DOHH2 (cell line): ENCODE measurements at regions not wholly inside any gene's neighbourhood (a gene's known extent, or its start where the extent isn't known, plus 50 kb on each side); places are given as distances from the start of the nearest gene placed in this dataset.

Experiments
- CTCF ChIP-seq: fragments of 200-600 bp; sonication (generic); IDR thresholded peaks from one replicate; pipeline ENCODE4 v1.5.1; 2014; ENCODE audit warnings: antibody characterized with exemption, mild to moderate bottlenecking, low read depth, low read length; ENCODE audit not compliant: poor library complexity, severe bottlenecking
- EZH2phosphoT487 ChIP-seq: fragments of 200-600 bp; sonication (generic); IDR thresholded peaks from 2 replicates; pipeline ENCODE4 v1.6.1; 2017; ENCODE audit warnings: borderline replicate concordance, mild to moderate bottlenecking, antibody characterized with exemption, low read length, moderate library complexity, mixed read lengths

DNA sequence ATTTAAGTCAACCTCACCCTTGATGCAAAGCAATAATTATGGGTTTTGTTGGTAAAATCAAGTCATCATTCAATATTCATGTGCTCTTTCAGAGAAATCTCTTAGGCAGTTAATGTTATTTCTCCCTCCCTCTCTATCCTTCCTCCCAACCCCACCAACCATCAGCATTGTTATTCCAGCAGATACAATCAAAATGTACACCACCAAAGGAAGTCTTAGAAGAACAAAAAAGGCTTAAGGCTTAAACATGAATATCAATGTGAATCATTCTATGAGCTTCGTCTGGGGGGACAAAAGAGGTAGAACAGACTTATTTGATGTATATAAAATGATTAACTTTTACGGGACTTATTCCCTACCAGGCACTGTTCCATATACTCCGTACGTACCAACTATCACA lies 404.4 kb downstream of the ARHGEF28 start:
- no peak for TF ChIP-seq CTCF
- TF ChIP-seq EZH2phosphoT487: no peak
